ENCODE measurements at regions not wholly inside any gene's neighbourhood (a gene's known extent, or its start where the extent isn't known, plus 50 kb on each side); places are given as distances from the start of the nearest gene placed in this dataset.

- Histone ChIP-seq H3K36me3 (replicated peaks in 1 of 2; ENCODE audit: control insufficient read depth in 1 of 2, insufficient read depth in 2 of 2, low read length in 1 of 2) (no peaks in the 10 kb centered on the region), H3K27me3 (ENCODE audit: insufficient read depth) (no peaks in the 10 kb centered on the region), H4K20me1 (ENCODE audit: insufficient read depth) (no peaks in the 10 kb centered on the region), H3K27ac (ENCODE audit: low read depth in 2 of 2, low read length in 1 of 2) (no peak overlapping the region), H2AFZ (ENCODE audit: low read depth) (no peak overlapping the region), H3K9me3 (no peaks in the 10 kb centered on the region), H3K9ac (no peak overlapping the region), H3K9me2 (no peaks in the 10 kb centered on the region), H3F3A (replicated peaks; ENCODE audit: insufficient read depth) (peaks cover 19% of the 10 kb centered on the region), H3K4me1 (ENCODE audit: control insufficient read depth in 1 of 2, insufficient read depth in 2 of 2, low read depth in 1 of 2, low read length in 1 of 2) (peaks cover 0 to 14% of the 10 kb centered on the region in 2 experiments; a peak in 1 of 4 replicates), H3K4me3 (ENCODE audit: low read depth in 2 of 2, low read length in 1 of 2) (no peak overlapping the region), H3K4me2 (no peak overlapping the region), H3K79me2 (ENCODE audit: insufficient read depth) (no peaks in the 10 kb centered on the region)
- no peak for DNase-seq
- CTCF ChIA-PET: interaction anchor here (1.2 kb wide), 1 partner anchor 30 kb away, joined by 3 read pairs; no protein-coding TSS in a partner anchor
- POLR2A ChIA-PET: no interaction called here
- TF ChIP-seq FOSL2 (IDR thresholded peaks at IDR 0.05; ENCODE audit: borderline replicate concordance, low read depth) (0 out of 2 replicates have a peak, but pooled peaks have one; percentile 24), RFX5 (IDR thresholded peaks at IDR 0.05; ENCODE audit: low read length) (no peak), USF1 (IDR thresholded peaks at IDR 0.05; ENCODE audit: borderline replicate concordance, low read depth) (peak; percentile 52; the same call in 1 of the 2 replicates), JUND (IDR thresholded peaks at IDR 0.05) (peak; percentile 39; the same call in 1 of the 2 replicates), REST (IDR thresholded peaks at IDR 0.05; ENCODE audit: low read depth, low read length) (no peak)
- WGBS (ENCODE audit: low lambda C conversion rate): 71% methylated on average over 11 of the region's 11 CpGs
Observed at GRCh38 chr12:114936148-114937079, 252.4 kb upstream of the TBX3 start.

GRCh38 chr12:114935658-114936057 is 251.7 kb upstream of the TBX3 start:
- Histone ChIP-seq H4K20me1 (ENCODE audit: insufficient read depth) (no peaks in the 10 kb centered on the region), H3K27ac (ENCODE audit: low read depth in 2 of 2, low read length in 1 of 2) (no peak overlapping the region), H3K4me2 (no peak overlapping the region), H3K27me3 (ENCODE audit: insufficient read depth) (no peaks in the 10 kb centered on the region), H3K4me1 (ENCODE audit: control insufficient read depth in 1 of 2, insufficient read depth in 2 of 2, low read depth in 1 of 2, low read length in 1 of 2) (peaks cover 0 to 14% of the 10 kb centered on the region in 2 experiments; a peak in 1 of 4 replicates), H3K9ac (no peak overlapping the region), H3K4me3 (ENCODE audit: low read depth in 2 of 2, low read length in 1 of 2) (no peak overlapping the region), H3F3A (replicated peaks; ENCODE audit: insufficient read depth) (peaks cover 19% of the 10 kb centered on the region), H3K9me2 (no peaks in the 10 kb centered on the region), H3K9me3 (0 out of 2 replicates have a peak, but pooled peaks cover 7% of the 10 kb centered on the region), H3K36me3 (replicated peaks in 1 of 2; ENCODE audit: control insufficient read depth in 1 of 2, insufficient read depth in 2 of 2, low read length in 1 of 2) (no peaks in the 10 kb centered on the region), H2AFZ (ENCODE audit: low read depth) (no peak overlapping the region), H3K79me2 (ENCODE audit: insufficient read depth) (no peaks in the 10 kb centered on the region)
- ChIA-PET CTCF (interaction anchor here (0.9 to 1.2 kb wide), 3 partner anchors 9 to 50 kb away, joined by 3 read pairs; no protein-coding TSS in a partner anchor), POLR2A (no interaction called here)
- 100% methylated on average over 2 of the region's 2 CpGs for WGBS (ENCODE audit: low lambda C conversion rate)
- no peak for DNase-seq
- TF ChIP-seq TAF1 (IDR thresholded peaks at IDR 0.05; ENCODE audit: borderline replicate concordance, low read depth, low read length) (no peak), RAD21 (IDR thresholded peaks at IDR 0.05; ENCODE audit: low read length) (peak; percentile 38), CTCF (IDR thresholded peaks at IDR 0.05) (peak; percentile 34), TCF12 (IDR thresholded peaks at IDR 0.05) (no peak), FOSL2 (IDR thresholded peaks at IDR 0.05; ENCODE audit: borderline replicate concordance, low read depth) (no peak), SMC3 (IDR thresholded peaks at IDR 0.05; ENCODE audit: low read depth, low read length) (peak; percentile 19; the same call in 1 of the 2 replicates), PBX3 (IDR thresholded peaks at IDR 0.05) (no peak), RCOR1 (IDR thresholded peaks at IDR 0.05; ENCODE audit: low read length) (no peak)

Data from SK-N-SH (cell line).